ENCODE measurements at regions not wholly inside any gene's neighbourhood (a gene's known extent, or its start where the extent isn't known, plus 50 kb on each side); places are given as distances from the start of the nearest gene placed in this dataset.

DNA sequence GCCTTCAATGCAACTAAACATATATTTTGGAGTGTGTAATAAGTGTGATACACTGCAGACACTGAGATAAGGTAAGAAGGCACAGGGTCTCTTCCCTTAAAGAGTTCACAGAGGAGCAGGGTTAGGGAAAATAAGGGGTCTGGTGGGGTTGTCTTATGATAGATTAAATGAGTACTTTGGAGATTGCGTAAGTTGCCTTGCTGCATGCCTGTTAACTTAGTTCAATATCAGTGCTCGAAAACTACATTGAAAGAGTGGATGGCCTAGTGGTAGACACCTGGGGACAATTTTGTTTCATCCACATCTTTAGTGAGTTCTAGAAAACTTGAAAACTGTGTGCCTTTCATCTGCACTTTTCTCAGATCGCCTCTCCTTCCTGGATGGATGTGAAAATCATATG, 123.2 kb upstream of the BTBD3 start:
- DNase-seq (ENCODE audit: low read depth): no peak
- TF ChIP-seq, protein P1, sequence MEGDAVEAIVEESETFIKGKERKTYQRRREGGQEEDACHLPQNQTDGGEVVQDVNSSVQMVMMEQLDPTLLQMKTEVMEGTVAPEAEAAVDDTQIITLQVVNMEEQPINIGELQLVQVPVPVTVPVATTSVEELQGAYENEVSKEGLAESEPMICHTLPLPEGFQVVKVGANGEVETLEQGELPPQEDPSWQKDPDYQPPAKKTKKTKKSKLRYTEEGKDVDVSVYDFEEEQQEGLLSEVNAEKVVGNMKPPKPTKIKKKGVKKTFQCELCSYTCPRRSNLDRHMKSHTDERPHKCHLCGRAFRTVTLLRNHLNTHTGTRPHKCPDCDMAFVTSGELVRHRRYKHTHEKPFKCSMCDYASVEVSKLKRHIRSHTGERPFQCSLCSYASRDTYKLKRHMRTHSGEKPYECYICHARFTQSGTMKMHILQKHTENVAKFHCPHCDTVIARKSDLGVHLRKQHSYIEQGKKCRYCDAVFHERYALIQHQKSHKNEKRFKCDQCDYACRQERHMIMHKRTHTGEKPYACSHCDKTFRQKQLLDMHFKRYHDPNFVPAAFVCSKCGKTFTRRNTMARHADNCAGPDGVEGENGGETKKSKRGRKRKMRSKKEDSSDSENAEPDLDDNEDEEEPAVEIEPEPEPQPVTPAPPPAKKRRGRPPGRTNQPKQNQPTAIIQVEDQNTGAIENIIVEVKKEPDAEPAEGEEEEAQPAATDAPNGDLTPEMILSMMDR (conservative IDR thresholded peaks at IDR 0.05; ENCODE audit: low read depth, low read length): no peak

DNA sequence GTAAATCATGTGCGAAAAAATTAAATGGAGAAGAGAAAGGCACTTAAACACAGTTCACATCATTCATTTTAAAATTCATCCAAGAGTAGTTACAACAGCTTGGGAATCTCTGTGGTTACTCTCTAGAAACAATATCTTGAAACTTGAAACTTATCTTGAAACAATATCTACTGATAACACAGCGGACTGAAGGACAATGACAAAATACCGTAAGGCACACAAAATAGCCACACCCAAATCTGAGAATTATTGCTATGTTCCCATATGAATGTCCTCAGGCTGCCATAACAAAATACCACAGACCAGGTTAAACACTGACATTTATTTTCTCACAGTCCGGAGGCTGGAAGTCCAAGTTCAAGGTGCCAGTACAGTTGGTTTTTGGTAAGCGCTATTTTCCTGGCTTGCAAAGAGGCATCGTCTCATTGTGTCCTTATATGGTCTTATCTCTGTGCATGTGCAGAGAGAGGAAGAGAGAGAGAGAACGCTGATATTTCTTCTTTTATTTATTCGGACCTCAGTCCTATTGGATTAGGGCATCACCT, 122.5 kb upstream of the BTBD3 start:
- no peak overlapping the region for H3K4me3 ChIP-seq (ENCODE audit: low read depth, low read length)

More for the DNA sequence above, 123.2 kb upstream of the BTBD3 start:
- no peak overlapping the region for H3K4me3 ChIP-seq (ENCODE audit: low read depth, low read length)

GRCh38 chr20:11796026-11796425, 121.7 kb upstream of the BTBD3 start:
- DNase-seq (ENCODE audit: low read depth): no peak
- no peak overlapping the region for H3K4me3 ChIP-seq (ENCODE audit: low read depth, low read length)
- TF ChIP-seq, protein P1 (conservative IDR thresholded peaks at IDR 0.05; ENCODE audit: low read depth, low read length): no peak

More for the DNA sequence above, 122.5 kb upstream of the BTBD3 start:
- DNase-seq (ENCODE audit: low read depth): no peak
- TF ChIP-seq, protein P1 (conservative IDR thresholded peaks at IDR 0.05; ENCODE audit: low read depth, low read length): no peak

GRCh38 chr20:11797156-11797555, 120.5 kb upstream of the BTBD3 start:
- TF ChIP-seq, protein P1 (conservative IDR thresholded peaks at IDR 0.05; ENCODE audit: low read depth, low read length): no peak
- no peak for DNase-seq (ENCODE audit: low read depth)
- no peak overlapping the region for H3K4me3 ChIP-seq (ENCODE audit: low read depth, low read length)

DNA sequence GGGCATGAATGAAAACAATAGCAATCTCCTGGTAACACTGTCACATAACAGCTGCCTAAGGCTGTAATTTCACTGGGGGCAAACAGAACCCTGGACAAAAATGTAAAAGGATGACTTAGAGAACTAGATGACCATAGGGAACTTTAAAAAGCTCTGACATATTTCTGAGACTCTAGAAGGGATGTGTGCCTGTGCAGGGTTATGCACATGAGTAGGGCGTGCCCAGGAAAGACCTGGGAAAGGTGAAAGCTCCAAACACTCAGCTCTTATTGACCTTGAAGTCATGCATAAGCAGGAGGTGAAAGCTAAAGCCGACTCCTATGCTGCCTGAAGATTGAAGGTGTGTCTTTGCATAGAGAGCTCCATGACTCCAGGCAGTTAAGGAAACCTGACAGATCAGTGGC, 118.4 kb upstream of the BTBD3 start:
- DNase-seq (ENCODE audit: low read depth): no peak
- no peak overlapping the region for H3K4me3 ChIP-seq (ENCODE audit: low read depth, low read length)
- TF ChIP-seq, protein P1 (conservative IDR thresholded peaks at IDR 0.05; ENCODE audit: low read depth, low read length): no peak

DNA sequence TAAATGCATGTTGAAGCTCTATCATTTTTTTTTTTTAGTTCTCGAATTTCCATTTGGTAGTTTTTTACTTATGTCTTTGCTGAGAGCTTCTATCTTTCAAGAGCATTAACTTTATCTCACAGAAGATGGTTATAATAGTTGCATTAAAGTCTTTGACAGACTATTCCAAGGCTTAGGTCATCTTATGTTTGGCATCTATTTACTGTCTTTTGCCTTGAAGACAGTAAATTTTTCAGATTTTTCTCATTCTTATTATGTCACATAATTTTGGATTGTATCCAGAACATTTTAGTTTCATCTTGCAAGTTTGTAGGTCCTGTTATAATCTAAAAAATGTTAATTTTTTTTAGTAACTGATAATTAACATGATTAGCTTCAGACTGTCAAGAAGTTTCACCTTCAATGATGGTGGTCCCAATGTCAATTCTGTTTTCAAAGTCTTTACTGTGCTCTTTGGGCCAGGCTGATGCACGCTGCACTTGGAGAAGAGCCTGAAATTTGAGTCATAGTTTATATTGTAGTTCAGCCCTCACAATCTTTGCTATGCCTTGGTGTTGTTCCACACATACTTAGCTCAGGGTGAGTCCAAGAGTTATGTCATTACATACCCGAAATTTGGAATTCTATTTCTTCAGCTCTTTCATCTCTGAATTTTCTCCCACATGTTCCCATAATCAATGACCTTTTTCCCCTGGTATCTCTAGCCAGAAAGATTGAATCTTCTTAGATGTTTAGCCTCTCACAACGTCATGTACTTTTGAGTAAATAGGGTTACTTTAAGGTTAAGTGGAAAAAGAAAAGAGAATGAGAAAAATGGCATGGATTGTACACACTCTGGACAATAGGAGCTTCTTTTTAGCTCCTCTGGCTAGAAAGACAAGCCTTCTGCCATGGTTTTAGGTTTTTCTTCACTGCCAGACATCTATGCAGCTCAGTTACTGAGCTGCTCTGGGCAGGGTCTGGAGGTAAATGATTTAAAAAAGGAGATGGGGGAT, 110.3 kb upstream of the BTBD3 start:
- TF ChIP-seq, protein P1 (conservative IDR thresholded peaks at IDR 0.05; ENCODE audit: low read depth, low read length): no peak
- no peak overlapping the region for H3K4me3 ChIP-seq (ENCODE audit: low read depth, low read length)
- DNase-seq (ENCODE audit: low read depth): no peak
